ENCODE measurements at regions not wholly inside any gene's neighbourhood (a gene's known extent, or its start where the extent isn't known, plus 50 kb on each side); places are given as distances from the start of the nearest gene placed in this dataset.

- POLR2A ChIA-PET = no interaction called here
- in situ Hi-C loops (cut with HindIII; ENCODE audit: low pct_unique_long_range_greater_than_20kb, low sequenced_read_pairs) = no loop called here
- Histone ChIP-seq H3K27ac (ENCODE audit: low read length) (no peak overlapping the region), H3K9me3 (ENCODE audit: control insufficient read depth, insufficient read depth, low read depth, low read length) (no peaks in the 10 kb centered on the region), H3K4me1 (ENCODE audit: control insufficient read depth, insufficient read depth, low read length) (no peaks in the 10 kb centered on the region), H3K36me3 (ENCODE audit: control insufficient read depth, insufficient read depth, low read length) (no peaks in the 10 kb centered on the region), H3K4me3 (ENCODE audit: low read depth in 2 of 2, low read length in 2 of 2) (no peak overlapping the region), H3K27me3 (ENCODE audit: control insufficient read depth, insufficient read depth, low read length) (no peaks in the 10 kb centered on the region)
- CTCF ChIA-PET = no interaction called here
- DNase-seq (ENCODE audit: low read depth, low spot score) (no peak), ATAC-seq (no peak)
- no TSS peak for BruUV-seq (replicated peaks)
- intact Hi-C loops (cut with micrococcal nuclease; ENCODE audit: unreplicated experiment) = no loop called here
- no peak for TF ChIP-seq CTCF (IDR thresholded peaks at IDR 0.05)
- TF ChIP-seq POLR2AphosphoS5 (IDR thresholded peaks at IDR 0.05; ENCODE audit: low read depth, low read length) = no peak
- TF ChIP-seq SIN3A (IDR thresholded peaks at IDR 0.05; ENCODE audit: borderline replicate concordance, insufficient read depth, low read depth, low read length) = no peak
- no peak for TF ChIP-seq REST (IDR thresholded peaks at IDR 0.05; ENCODE audit: insufficient read depth in 1 of 2, low read depth in 2 of 2, low read length in 1 of 2)
- TF ChIP-seq TCF7L2 (IDR thresholded peaks at IDR 0.05; ENCODE audit: low read depth, low read length) = no peak
Measured at GRCh38 chr9:28925157-28925556, 1351.9 kb upstream of the C9orf72 start.

- BruUV-seq (replicated peaks) = no TSS peak
- in situ Hi-C loops (cut with HindIII; ENCODE audit: low pct_unique_long_range_greater_than_20kb, low sequenced_read_pairs) = no loop called here
- POLR2A ChIA-PET = no interaction called here
- Histone ChIP-seq H3K4me1 (ENCODE audit: control insufficient read depth, insufficient read depth, low read length) (no peaks in the 10 kb centered on the region), H3K27ac (ENCODE audit: low read length) (no peak overlapping the region), H3K27me3 (ENCODE audit: control insufficient read depth, insufficient read depth, low read length) (no peaks in the 10 kb centered on the region), H3K4me3 (ENCODE audit: low read depth in 2 of 2, low read length in 2 of 2) (no peak overlapping the region), H3K36me3 (ENCODE audit: control insufficient read depth, insufficient read depth, low read length) (no peaks in the 10 kb centered on the region), H3K9me3 (ENCODE audit: control insufficient read depth, insufficient read depth, low read depth, low read length) (no peaks in the 10 kb centered on the region)
- intact Hi-C loops (cut with micrococcal nuclease; ENCODE audit: unreplicated experiment) = no loop called here
- CTCF ChIA-PET = no interaction called here
- no peak for DNase-seq (ENCODE audit: low read depth, low spot score)
- TF ChIP-seq CTCF (IDR thresholded peaks at IDR 0.05) = no peak
- TF ChIP-seq REST (IDR thresholded peaks at IDR 0.05; ENCODE audit: insufficient read depth in 1 of 2, low read depth in 2 of 2, low read length in 1 of 2) = no peak
- no peak for TF ChIP-seq TCF7L2 (IDR thresholded peaks at IDR 0.05; ENCODE audit: low read depth, low read length)
- no peak for TF ChIP-seq POLR2AphosphoS5 (IDR thresholded peaks at IDR 0.05; ENCODE audit: low read depth, low read length)
- TF ChIP-seq SIN3A (IDR thresholded peaks at IDR 0.05; ENCODE audit: borderline replicate concordance, insufficient read depth, low read depth, low read length) = no peak
- ATAC-seq = no peak
Measured at GRCh38 chr9:28926306-28926705, 1353.0 kb upstream of the C9orf72 start.
